ENCODE measurements at regions not wholly inside any gene's neighbourhood (a gene's known extent, or its start where the extent isn't known, plus 50 kb on each side); places are given as distances from the start of the nearest gene placed in this dataset.

DNA sequence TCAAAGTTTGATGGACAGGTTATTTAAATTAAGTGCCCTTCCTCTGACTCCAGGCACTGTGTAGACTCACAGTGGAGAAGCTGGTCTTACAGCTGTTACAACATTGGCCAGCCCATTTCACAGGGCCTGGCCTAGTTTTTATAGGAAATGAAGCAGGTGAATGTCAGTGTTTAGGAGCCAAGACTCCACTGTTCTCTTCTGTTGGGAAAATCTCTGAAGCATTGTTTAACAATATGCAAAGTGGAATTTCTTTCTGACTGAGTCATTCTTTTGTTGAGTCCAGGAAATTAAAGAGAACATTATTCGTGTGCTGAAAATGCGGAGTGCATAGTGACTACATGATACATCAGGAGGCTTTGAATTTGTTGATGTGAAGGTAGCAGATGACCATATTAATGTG is 64.7 kb downstream of the ARRDC4 start:
- no peaks in the 10 kb centered on the region for H3K27me3 Mint-ChIP-seq
- no peak for DNase-seq (ENCODE audit: low spot score in 2 of 2)
- no peaks in the 10 kb centered on the region for H3K4me1 Mint-ChIP-seq
- ATAC-seq (replicated peaks; ENCODE audit: extremely low read depth, poor library complexity, severe bottlenecking), result no peak
- no peaks in the 10 kb centered on the region for H3K36me3 Mint-ChIP-seq (ENCODE audit: insufficient read depth)
- peaks cover 5% of the 10 kb centered on the region for H3K9me3 Mint-ChIP-seq
- no peak overlapping the region for H3K4me3 Mint-ChIP-seq
- no peak overlapping the region for H3K27ac Mint-ChIP-seq (ENCODE audit: low read depth)

DNA sequence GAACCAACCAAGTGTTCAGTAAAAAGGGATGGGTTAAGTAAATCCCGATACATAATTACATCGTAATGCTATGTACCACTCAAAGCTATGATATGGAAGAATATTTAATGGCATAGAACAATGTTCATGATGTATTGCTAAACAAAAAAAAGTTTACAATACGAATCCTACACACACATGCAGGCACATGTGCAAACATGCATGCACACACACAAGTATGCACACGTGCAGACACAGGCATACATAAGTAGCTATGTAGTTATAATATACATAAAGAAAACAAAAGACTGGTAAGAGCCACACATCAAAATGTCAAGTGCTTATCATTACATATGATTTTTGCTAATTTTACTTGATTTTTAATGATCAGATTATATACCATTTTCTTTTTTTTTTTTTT is 74.2 kb downstream of the ARRDC4 start:
- ATAC-seq (replicated peaks; ENCODE audit: extremely low read depth, poor library complexity, severe bottlenecking), result no peak
- H3K4me1 Mint-ChIP-seq, result no peaks in the 10 kb centered on the region
- no peaks in the 10 kb centered on the region for H3K36me3 Mint-ChIP-seq (ENCODE audit: insufficient read depth)
- H3K27ac Mint-ChIP-seq (ENCODE audit: low read depth), result no peak overlapping the region
- no peak for DNase-seq (ENCODE audit: low spot score in 2 of 2)
- peaks cover 5% of the 10 kb centered on the region for H3K9me3 Mint-ChIP-seq
- no peaks in the 10 kb centered on the region for H3K27me3 Mint-ChIP-seq
- no peak overlapping the region for H3K4me3 Mint-ChIP-seq

DNA sequence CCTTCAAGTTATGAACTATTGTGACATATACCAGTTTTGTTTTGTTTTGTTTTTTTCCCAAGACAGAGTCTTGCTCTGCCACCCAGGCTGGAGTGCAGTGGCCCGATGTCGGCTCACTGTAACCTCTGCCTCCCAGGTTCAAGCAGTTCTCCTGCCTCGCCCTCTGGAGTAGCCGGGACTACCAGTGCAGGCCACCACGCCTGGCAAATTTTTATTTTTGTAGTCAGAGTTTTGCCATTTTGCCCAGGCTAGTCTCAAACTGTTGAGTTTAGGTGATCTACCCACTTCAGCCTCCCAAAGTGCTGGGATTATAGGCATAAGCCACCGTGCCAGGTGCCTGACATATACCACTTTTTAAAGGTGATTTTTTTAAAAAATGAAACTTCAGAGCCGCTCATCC is 74.6 kb downstream of the ARRDC4 start:
- Mint-ChIP-seq H3K4me1 (no peaks in the 10 kb centered on the region), H3K9me3 (peaks cover 5% of the 10 kb centered on the region), H3K36me3 (ENCODE audit: insufficient read depth) (no peaks in the 10 kb centered on the region), H3K27ac (ENCODE audit: low read depth) (no peak overlapping the region), H3K4me3 (no peak overlapping the region), H3K27me3 (no peaks in the 10 kb centered on the region)
- DNase-seq (ENCODE audit: low spot score in 2 of 2), result no peak
- no peak for ATAC-seq (replicated peaks; ENCODE audit: extremely low read depth, poor library complexity, severe bottlenecking)

DNA sequence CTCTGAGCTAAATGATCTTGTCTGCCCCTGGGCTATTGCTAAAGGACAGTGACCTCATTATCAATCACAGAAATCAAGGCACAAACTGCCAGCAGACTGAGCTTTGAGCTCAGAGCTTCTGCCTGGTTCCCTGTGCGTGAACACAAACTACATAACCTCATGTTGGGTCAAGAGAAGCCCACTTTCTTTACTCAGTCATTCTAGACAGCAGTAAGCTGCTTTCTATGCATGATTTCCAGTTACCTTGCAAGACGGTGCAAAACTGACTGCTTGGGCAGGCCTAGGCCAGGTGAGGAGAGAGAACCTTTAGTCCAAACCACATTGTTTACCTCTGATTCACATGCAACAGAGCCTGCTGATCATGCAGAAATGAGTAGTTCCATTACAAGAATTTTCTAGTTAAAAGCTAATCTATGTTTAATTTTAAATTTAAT is 75.1 kb downstream of the ARRDC4 start:
- H3K9me3 Mint-ChIP-seq, result peaks cover 5% of the 10 kb centered on the region
- no peaks in the 10 kb centered on the region for H3K4me1 Mint-ChIP-seq
- no peaks in the 10 kb centered on the region for H3K36me3 Mint-ChIP-seq (ENCODE audit: insufficient read depth)
- H3K27me3 Mint-ChIP-seq, result no peaks in the 10 kb centered on the region
- H3K4me3 Mint-ChIP-seq, result no peak overlapping the region
- H3K27ac Mint-ChIP-seq (ENCODE audit: low read depth), result no peak overlapping the region
- no peak for DNase-seq (ENCODE audit: low spot score in 2 of 2)
- ATAC-seq (replicated peaks; ENCODE audit: extremely low read depth, poor library complexity, severe bottlenecking), result no peak

DNA sequence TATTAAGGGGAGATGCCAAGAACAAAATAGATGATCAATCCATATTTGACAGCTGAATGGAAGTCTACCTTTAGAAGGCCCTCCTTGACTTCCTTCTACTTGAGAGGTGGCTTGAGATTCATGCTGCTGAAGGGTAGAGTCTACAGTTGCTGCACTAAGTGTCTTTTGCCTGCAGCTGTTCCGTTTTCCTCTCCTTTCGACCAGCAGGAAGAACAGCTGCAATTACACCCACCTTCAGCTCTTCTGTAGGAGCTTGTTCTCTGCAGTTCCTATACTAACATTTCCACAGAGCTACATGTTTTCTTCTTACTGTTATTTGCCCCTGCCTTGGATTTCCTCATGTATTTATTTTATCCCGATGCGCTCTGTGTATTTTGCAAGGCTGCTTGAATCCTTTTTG is 79.1 kb downstream of the ARRDC4 start:
- DNase-seq (ENCODE audit: low spot score in 2 of 2) (no peak), ATAC-seq (replicated peaks; ENCODE audit: extremely low read depth, poor library complexity, severe bottlenecking) (no peak)
- no peaks in the 10 kb centered on the region for H3K4me1 Mint-ChIP-seq
- H3K9me3 Mint-ChIP-seq, result peaks cover 19% of the 10 kb centered on the region
- H3K27me3 Mint-ChIP-seq, result no peaks in the 10 kb centered on the region
- no peak overlapping the region for H3K27ac Mint-ChIP-seq (ENCODE audit: low read depth)
- no peak overlapping the region for H3K4me3 Mint-ChIP-seq
- H3K36me3 Mint-ChIP-seq (ENCODE audit: insufficient read depth), result no peaks in the 10 kb centered on the region

DNA sequence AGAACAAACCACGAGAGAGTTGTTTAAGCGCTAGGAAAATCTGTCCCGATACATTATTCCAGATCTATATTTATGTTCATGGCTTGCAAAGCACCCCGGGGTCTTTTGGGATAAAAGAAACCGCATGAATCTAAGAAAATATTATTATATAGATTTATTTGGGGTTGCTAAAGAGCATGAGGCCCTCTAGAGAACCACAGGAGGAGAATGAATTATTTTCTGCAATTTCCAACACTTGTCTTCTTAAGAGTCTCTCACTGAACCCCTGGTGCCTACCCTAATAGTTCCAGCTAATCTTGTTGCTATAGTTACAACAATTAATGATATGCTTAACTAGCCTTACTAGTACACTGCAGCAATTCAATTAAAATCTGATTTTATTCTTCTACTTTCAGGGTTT is 79.6 kb downstream of the ARRDC4 start:
- no peaks in the 10 kb centered on the region for H3K27me3 Mint-ChIP-seq

DNA sequence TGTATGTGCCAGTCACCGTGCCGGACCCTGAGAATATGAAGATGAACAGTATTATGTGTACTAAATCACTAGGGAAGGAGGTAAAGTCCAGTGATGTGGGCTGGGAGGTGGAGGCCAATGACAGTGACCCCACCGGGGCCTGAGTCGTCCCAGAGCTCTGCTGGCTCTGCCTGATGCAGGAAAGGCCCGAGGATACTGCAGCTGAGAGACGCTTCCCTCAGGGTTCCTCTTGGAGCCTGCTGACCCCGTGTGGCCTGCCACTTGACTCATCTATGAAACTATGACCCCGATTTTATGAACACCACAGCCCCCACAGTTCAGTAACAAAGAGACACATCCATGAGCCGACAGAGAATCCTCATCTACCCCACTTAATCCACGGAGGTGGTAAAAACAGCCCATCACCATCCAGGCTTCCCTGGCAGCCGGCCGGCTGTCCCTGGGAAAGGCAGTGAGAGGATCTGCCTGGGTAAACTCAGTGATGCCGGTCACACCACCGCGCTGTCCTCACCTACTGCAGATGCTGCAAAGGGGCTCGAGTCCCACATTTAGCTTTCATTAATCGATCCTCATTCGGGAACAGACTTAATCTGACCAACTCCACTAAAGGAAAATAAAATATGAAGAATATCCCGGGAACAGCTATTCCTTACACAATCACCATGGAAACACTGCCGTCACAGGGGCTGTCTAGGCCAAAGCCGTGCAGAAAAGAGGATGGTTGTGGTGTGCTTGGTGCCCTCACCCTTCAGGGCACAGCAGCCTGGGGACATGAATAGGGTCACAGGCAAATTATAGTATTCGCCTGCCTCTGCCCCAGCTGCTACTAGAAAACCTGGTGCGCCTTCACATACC is 82.9 kb downstream of the ARRDC4 start:
- H3K4me3 Mint-ChIP-seq, result no peak overlapping the region
- H3K27ac Mint-ChIP-seq (ENCODE audit: low read depth), result no peak overlapping the region
- no peak for ATAC-seq (replicated peaks; ENCODE audit: extremely low read depth, poor library complexity, severe bottlenecking)
- no peaks in the 10 kb centered on the region for H3K36me3 Mint-ChIP-seq (ENCODE audit: insufficient read depth)
- no peaks in the 10 kb centered on the region for H3K4me1 Mint-ChIP-seq
- no peak for DNase-seq (ENCODE audit: low spot score in 2 of 2)
- H3K27me3 Mint-ChIP-seq, result no peaks in the 10 kb centered on the region
- peaks cover 22% of the 10 kb centered on the region for H3K9me3 Mint-ChIP-seq

More for the DNA sequence above, 79.6 kb downstream of the ARRDC4 start:
- H3K36me3 Mint-ChIP-seq (ENCODE audit: insufficient read depth), result no peaks in the 10 kb centered on the region
- no peaks in the 10 kb centered on the region for H3K4me1 Mint-ChIP-seq
- peaks cover 19% of the 10 kb centered on the region for H3K9me3 Mint-ChIP-seq
- H3K27ac Mint-ChIP-seq (ENCODE audit: low read depth), result no peak overlapping the region
- DNase-seq (ENCODE audit: low spot score in 2 of 2) (no peak), ATAC-seq (replicated peaks; ENCODE audit: extremely low read depth, poor library complexity, severe bottlenecking) (no peak)
- no peak overlapping the region for H3K4me3 Mint-ChIP-seq

DNA sequence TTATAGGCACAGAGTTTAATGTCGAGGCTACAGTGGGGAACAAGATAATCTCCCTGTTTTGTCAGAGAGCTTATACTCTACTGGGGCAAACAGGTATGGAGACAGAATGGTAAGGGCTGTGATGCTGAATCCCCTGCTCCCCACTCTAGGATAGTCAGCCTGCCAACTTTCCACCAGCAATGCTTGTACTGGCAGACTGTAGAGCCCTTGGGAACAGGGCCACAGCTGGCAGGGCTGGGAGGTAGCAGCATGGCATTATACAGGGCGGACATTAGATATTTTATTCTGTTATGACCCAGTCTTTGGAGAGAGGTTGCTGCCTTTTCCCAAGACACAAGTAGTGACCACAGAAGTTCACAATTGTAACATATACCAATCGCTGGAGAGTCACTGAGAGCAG is 91.2 kb downstream of the ARRDC4 start:
- Mint-ChIP-seq H3K4me1 (no peaks in the 10 kb centered on the region), H3K36me3 (ENCODE audit: insufficient read depth) (no peaks in the 10 kb centered on the region), H3K9me3 (peaks cover 27% of the 10 kb centered on the region), H3K4me3 (no peak overlapping the region), H3K27me3 (no peaks in the 10 kb centered on the region), H3K27ac (ENCODE audit: low read depth) (no peak overlapping the region)
- ATAC-seq (replicated peaks; ENCODE audit: extremely low read depth, poor library complexity, severe bottlenecking), result no peak
- no peak for DNase-seq (ENCODE audit: low spot score in 2 of 2)

DNA sequence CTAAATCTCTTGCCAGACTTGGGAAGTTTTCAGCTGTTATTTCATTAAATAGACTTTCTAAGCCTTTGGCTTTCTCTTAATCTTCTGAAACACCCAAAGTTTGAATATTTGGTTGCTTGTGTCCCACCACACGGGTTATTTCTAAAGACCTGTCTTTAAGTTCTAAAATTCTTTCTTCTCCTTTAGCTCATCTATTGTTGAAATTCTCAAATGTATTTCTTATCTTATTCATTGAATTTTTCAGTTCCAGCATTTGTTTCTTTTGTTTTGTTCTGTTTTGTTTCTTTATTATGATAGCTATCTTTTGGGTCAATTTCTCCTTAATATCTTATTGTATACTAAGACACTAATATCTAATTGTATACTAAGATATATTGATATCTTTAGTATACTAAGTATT is 97.0 kb downstream of the ARRDC4 start:
- no peaks in the 10 kb centered on the region for H3K36me3 Mint-ChIP-seq (ENCODE audit: insufficient read depth)
- ATAC-seq (replicated peaks; ENCODE audit: extremely low read depth, poor library complexity, severe bottlenecking) (no peak), DNase-seq (ENCODE audit: low spot score in 2 of 2) (no peak)
- no peak overlapping the region for H3K4me3 Mint-ChIP-seq
- H3K9me3 Mint-ChIP-seq, result peaks cover 33% of the 10 kb centered on the region
- no peak overlapping the region for H3K27ac Mint-ChIP-seq (ENCODE audit: low read depth)
- H3K4me1 Mint-ChIP-seq, result no peaks in the 10 kb centered on the region
- no peaks in the 10 kb centered on the region for H3K27me3 Mint-ChIP-seq

DNA sequence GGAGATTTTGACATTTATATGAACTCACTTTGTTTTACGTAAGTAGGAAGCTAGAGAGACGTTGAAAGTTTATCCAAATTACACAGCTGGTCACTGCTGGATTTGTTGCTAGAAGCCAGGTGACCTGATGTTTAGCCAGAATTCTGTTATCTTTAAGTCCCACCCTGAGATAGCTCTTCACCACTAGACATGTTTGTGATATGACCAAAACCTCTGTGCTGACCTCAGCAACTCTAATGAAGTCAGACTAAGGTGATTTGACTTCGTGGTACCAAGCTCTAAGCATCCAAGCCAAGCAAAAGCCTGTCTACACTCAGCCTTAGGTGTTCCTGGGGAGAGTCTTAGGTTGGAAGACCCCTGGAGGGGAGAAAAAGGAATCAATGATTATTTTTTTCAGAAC is 102.4 kb downstream of the ARRDC4 start:
- Mint-ChIP-seq H3K4me1 (no peaks in the 10 kb centered on the region), H3K36me3 (ENCODE audit: insufficient read depth) (no peaks in the 10 kb centered on the region), H3K27me3 (no peaks in the 10 kb centered on the region)

DNA sequence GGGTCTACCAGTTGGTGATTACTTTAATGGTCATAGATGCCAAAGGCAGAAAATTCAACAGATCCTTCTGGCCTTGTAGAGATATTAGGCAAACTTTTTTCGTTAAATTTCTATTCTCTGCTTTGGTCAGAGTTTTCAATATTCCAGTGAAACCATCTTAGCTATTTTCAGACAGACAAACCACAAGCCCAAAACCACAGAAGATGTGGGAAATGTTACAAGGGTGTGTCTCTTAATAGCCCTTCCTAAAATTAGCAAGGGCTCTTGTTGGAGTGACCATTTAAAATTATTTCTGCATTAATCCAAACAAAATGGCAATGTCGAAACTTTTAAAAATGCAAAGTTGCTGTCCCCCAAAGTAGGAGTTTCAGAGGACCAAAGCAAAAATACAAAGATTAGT is 102.8 kb downstream of the ARRDC4 start:
- DNase-seq (ENCODE audit: low spot score in 2 of 2), result no peak
- Mint-ChIP-seq H3K9me3 (peaks cover 10% of the 10 kb centered on the region), H3K27me3 (no peaks in the 10 kb centered on the region), H3K4me1 (no peaks in the 10 kb centered on the region), H3K4me3 (no peak overlapping the region), H3K36me3 (ENCODE audit: insufficient read depth) (no peaks in the 10 kb centered on the region), H3K27ac (ENCODE audit: low read depth) (no peak overlapping the region)
- no peak for ATAC-seq (replicated peaks; ENCODE audit: extremely low read depth, poor library complexity, severe bottlenecking)

More for the DNA sequence above, 102.4 kb downstream of the ARRDC4 start:
- H3K9me3 Mint-ChIP-seq, result peaks cover 10% of the 10 kb centered on the region
- H3K4me3 Mint-ChIP-seq, result no peak overlapping the region
- DNase-seq (ENCODE audit: low spot score in 2 of 2) (no peak), ATAC-seq (replicated peaks; ENCODE audit: extremely low read depth, poor library complexity, severe bottlenecking) (no peak)
- no peak overlapping the region for H3K27ac Mint-ChIP-seq (ENCODE audit: low read depth)

DNA sequence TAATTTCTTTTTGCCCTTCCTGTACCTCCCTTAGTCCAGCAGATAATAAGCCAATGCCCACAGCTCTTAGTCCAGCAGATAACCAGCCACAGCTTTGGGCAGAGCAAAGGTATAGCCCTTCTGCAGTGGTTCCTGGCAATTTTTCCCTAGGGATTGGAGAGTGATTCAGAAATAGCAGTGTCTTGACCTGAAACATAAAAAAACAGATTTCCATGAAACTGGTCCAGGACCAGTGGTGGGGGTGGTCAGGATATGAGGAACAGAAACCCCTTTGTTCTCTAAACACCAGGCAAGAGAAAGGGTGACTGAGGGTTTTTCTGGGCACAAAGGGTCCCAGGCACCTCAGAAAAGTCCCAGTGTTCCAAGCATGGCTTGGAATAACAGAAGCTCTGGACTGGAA is 103.4 kb downstream of the ARRDC4 start:
- ATAC-seq (replicated peaks; ENCODE audit: extremely low read depth, poor library complexity, severe bottlenecking) (no peak), DNase-seq (ENCODE audit: low spot score in 2 of 2) (no peak)
- Mint-ChIP-seq H3K27me3 (no peaks in the 10 kb centered on the region), H3K27ac (ENCODE audit: low read depth) (no peak overlapping the region), H3K9me3 (peaks cover 10% of the 10 kb centered on the region), H3K4me3 (no peak overlapping the region), H3K4me1 (no peaks in the 10 kb centered on the region), H3K36me3 (ENCODE audit: insufficient read depth) (no peaks in the 10 kb centered on the region)

DNA sequence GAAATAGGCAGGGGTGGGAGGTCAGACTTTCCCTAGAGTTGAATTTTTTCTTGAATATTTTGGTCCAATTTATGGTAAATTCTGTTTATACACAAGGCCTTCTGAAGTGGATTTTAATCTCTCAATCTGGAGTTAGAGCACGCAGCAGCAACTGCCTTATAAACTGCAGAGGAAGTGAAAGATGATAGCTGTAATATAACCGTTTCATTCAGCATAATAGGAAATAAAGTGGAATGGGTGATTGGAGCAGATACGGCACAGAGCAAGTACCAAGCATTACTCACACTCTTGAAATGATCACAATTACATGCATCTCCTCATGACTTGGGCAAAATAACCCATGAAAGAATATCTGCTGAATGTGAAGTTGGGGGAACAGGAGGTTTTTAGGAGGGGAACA is 106.8 kb downstream of the ARRDC4 start:
- ATAC-seq (replicated peaks; ENCODE audit: extremely low read depth, poor library complexity, severe bottlenecking) (no peak), DNase-seq (ENCODE audit: low spot score in 2 of 2) (no peak)
- Mint-ChIP-seq H3K9me3 (no peaks in the 10 kb centered on the region), H3K4me3 (no peak overlapping the region), H3K27me3 (no peaks in the 10 kb centered on the region), H3K36me3 (ENCODE audit: insufficient read depth) (peaks cover 2% of the 10 kb centered on the region), H3K4me1 (no peaks in the 10 kb centered on the region), H3K27ac (ENCODE audit: low read depth) (no peak overlapping the region)
